ENCODE measurements at regions not wholly inside any gene's neighbourhood (a gene's known extent, or its start where the extent isn't known, plus 50 kb on each side); places are given as distances from the start of the nearest gene placed in this dataset.

DNA sequence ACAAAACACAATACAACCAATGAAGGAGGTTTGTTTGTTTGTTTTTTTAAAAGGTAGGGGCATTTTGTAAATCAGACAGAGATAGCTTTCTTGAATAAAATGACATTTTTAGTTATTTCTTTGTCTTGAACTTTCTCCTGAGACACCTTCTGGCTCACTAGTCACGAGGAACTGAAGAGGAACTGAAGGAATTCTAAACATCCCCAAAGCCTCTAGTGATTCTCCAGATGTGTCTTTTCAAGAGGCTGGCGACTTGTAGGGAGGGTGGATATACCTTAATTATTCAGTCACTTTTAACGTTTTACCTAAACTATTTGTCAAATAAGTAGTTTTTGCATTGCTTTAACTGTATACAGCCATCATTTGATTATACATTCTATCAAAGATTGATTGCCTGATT, 211.2 kb upstream of the LRIG3 start:
- H3K4me3 ChIP-seq (ENCODE audit: low read length) = peak overlapping the region; percentile 37

DNA sequence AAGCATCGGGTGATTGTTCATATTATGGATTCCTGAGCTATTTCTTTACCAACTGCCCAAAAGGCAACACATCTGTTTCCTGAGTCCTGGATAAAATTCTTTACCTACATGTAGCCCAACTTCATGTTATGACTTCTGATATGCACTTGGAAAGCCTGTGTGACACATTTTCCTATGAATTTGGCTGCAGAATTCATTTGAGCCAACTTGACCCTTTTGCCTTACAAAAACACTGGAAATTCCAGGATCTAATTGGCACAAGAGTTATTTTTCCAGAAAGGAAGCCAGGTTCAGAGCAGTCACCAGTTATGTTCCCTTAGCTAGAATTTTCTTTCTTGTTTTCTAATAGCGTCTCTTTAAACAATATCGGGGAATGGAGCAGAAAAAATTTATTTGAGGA, 202.5 kb upstream of the LRIG3 start:
- H3K36me3 ChIP-seq (ENCODE audit: control insufficient read depth, insufficient read depth, low read length) = no peaks in the 10 kb centered on the region
- no peak for TF ChIP-seq CTCF (conservative IDR thresholded peaks at IDR 0.05)
- Mint-ChIP-seq H3K4me3 (no peak overlapping the region), H3K36me3 (ENCODE audit: low read depth) (peaks cover 11% of the 10 kb centered on the region), H3K9me3 (peaks cover 14% of the 10 kb centered on the region), H3K27ac (no peak overlapping the region), H3K4me1 (no peaks in the 10 kb centered on the region), H3K27me3 (ENCODE audit: insufficient read depth) (no peaks in the 10 kb centered on the region)
- no peaks in the 10 kb centered on the region for H3K27me3 ChIP-seq (ENCODE audit: control insufficient read depth, insufficient read depth, low read length, poor library complexity, severe bottlenecking)
- peaks cover 20% of the 10 kb centered on the region for H3K9me3 ChIP-seq (ENCODE audit: control insufficient read depth, low read length)
- no peak for DNase-seq
- H3K4me1 ChIP-seq (ENCODE audit: control insufficient read depth, insufficient read depth, low read length) = no peaks in the 10 kb centered on the region
- H3K4me3 ChIP-seq (ENCODE audit: low read length) = no peak overlapping the region
- 95 to 100% methylated on average over 1 to 3 of the region's 3 CpGs for WGBS, 2 experiments (ENCODE audit: insufficient coverage in 1 of 2, insufficient read length in 1 of 2)
- no peak overlapping the region for H3K27ac ChIP-seq (ENCODE audit: low read depth, low read length)
- H3K9ac ChIP-seq (ENCODE audit: extremely low read depth, low read length, poor library complexity, severe bottlenecking) = no peak overlapping the region

More for the DNA sequence above, 211.2 kb upstream of the LRIG3 start:
- no peak overlapping the region for H3K27ac ChIP-seq (ENCODE audit: low read depth, low read length)
- peaks cover 13% of the 10 kb centered on the region for H3K36me3 Mint-ChIP-seq (ENCODE audit: low read depth)
- H3K27me3 ChIP-seq (ENCODE audit: control insufficient read depth, insufficient read depth, low read length, poor library complexity, severe bottlenecking) = no peaks in the 10 kb centered on the region
- H3K9me3 ChIP-seq (ENCODE audit: control insufficient read depth, low read length) = peaks cover 44% of the 10 kb centered on the region
- no peaks in the 10 kb centered on the region for H3K27me3 Mint-ChIP-seq (ENCODE audit: insufficient read depth)
- WGBS, 2 experiments (ENCODE audit: insufficient coverage in 1 of 2, insufficient read length in 1 of 2) = 20 to 38% methylated on average over 1 to 2 of the region's 3 CpGs
- peaks cover 7% of the 10 kb centered on the region for H3K4me1 ChIP-seq (ENCODE audit: control insufficient read depth, insufficient read depth, low read length)
- no peaks in the 10 kb centered on the region for H3K36me3 ChIP-seq (ENCODE audit: control insufficient read depth, insufficient read depth, low read length)
- no peak for DNase-seq
- peak overlapping the region; percentile 37 for H3K9ac ChIP-seq (ENCODE audit: extremely low read depth, low read length, poor library complexity, severe bottlenecking)
- TF ChIP-seq CTCF (conservative IDR thresholded peaks at IDR 0.05) = no peak
- H3K4me3 Mint-ChIP-seq = no peak overlapping the region
- peaks cover 33% of the 10 kb centered on the region for H3K9me3 Mint-ChIP-seq
- peak overlapping the region; percentile 94 for H3K27ac Mint-ChIP-seq
- peaks cover 16% of the 10 kb centered on the region for H3K4me1 Mint-ChIP-seq

- 94 to 100% methylated on average over 2 of the region's 2 CpGs for WGBS, 2 experiments (ENCODE audit: insufficient coverage in 1 of 2, insufficient read length in 1 of 2)
- no peaks in the 10 kb centered on the region for H3K27me3 Mint-ChIP-seq (ENCODE audit: insufficient read depth)
- no peak overlapping the region for H3K27ac Mint-ChIP-seq
- Histone ChIP-seq H3K4me1 (ENCODE audit: control insufficient read depth, insufficient read depth, low read length) (peaks cover 3% of the 10 kb centered on the region), H3K9me3 (ENCODE audit: control insufficient read depth, low read length) (peaks cover 16% of the 10 kb centered on the region), H3K27me3 (ENCODE audit: control insufficient read depth, insufficient read depth, low read length, poor library complexity, severe bottlenecking) (no peaks in the 10 kb centered on the region), H3K9ac (ENCODE audit: extremely low read depth, low read length, poor library complexity, severe bottlenecking) (no peak overlapping the region), H3K27ac (ENCODE audit: low read depth, low read length) (no peak overlapping the region), H3K4me3 (ENCODE audit: low read length) (no peak overlapping the region), H3K36me3 (ENCODE audit: control insufficient read depth, insufficient read depth, low read length) (no peaks in the 10 kb centered on the region)
- H3K4me1 Mint-ChIP-seq = peaks cover 8% of the 10 kb centered on the region
- H3K36me3 Mint-ChIP-seq (ENCODE audit: low read depth) = peaks cover 11% of the 10 kb centered on the region
- no peak overlapping the region for H3K4me3 Mint-ChIP-seq
- H3K9me3 Mint-ChIP-seq = peaks cover 11% of the 10 kb centered on the region
- TF ChIP-seq CTCF (conservative IDR thresholded peaks at IDR 0.05) = no peak
- no peak for DNase-seq
Measured at GRCh38 chr12:59121451-59121850, 201.1 kb upstream of the LRIG3 start.

All from endodermal cell (in vitro differentiated cells).